ENCODE measurements at regions not wholly inside any gene's neighbourhood (a gene's known extent, or its start where the extent isn't known, plus 50 kb on each side); places are given as distances from the start of the nearest gene placed in this dataset.

DNA sequence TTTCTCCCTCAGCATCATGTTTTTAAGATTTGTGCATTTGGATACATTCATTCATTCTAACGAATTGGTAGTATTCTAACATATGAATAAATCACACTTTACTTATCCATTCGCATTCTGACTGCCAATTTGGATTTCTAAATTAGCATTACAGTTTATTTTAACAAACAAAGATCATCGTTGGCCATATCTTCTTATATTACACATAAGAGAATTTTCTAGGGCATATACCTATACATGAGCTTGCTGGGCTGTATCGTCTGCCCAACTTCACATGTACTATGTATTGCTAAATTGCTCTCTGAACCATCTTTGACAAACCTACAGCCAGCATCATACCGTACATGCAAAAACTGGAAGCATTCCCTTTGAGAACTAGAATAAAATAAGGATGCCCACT lies 265.8 kb upstream of the PPP2R3A start:
- Histone ChIP-seq H3K4me3 (ENCODE audit: low read depth, low read length) (no peak overlapping the region), H3K9me3 (no peaks in the 10 kb centered on the region), H3K36me3 (ENCODE audit: control insufficient read depth, insufficient read depth, low read length) (no peaks in the 10 kb centered on the region), H3K4me1 (no peaks in the 10 kb centered on the region), H3K27me3 (replicated peaks; ENCODE audit: control insufficient read depth, insufficient read depth, low read length) (no peaks in the 10 kb centered on the region)
- ChIA-PET CTCF (no interaction called here), POLR2A (no interaction called here)
- Mint-ChIP-seq H3K4me1 (ENCODE audit: low read depth, unreplicated experiment) (no peaks in the 10 kb centered on the region), H3K27ac (ENCODE audit: unreplicated experiment) (no peak overlapping the region), H3K9me3 (ENCODE audit: unreplicated experiment) (no peaks in the 10 kb centered on the region), H3K4me3 (ENCODE audit: unreplicated experiment) (no peak overlapping the region), H3K27me3 (ENCODE audit: insufficient read depth, unreplicated experiment) (peaks cover 2% of the 10 kb centered on the region), H3K36me3 (ENCODE audit: insufficient read depth, unreplicated experiment) (no peaks in the 10 kb centered on the region)
- no TSS peak for BruUV-seq (replicated peaks)
- intact Hi-C loops (cut with micrococcal nuclease; ENCODE audit: unreplicated experiment): no loop called here
- TF ChIP-seq, protein P1, sequence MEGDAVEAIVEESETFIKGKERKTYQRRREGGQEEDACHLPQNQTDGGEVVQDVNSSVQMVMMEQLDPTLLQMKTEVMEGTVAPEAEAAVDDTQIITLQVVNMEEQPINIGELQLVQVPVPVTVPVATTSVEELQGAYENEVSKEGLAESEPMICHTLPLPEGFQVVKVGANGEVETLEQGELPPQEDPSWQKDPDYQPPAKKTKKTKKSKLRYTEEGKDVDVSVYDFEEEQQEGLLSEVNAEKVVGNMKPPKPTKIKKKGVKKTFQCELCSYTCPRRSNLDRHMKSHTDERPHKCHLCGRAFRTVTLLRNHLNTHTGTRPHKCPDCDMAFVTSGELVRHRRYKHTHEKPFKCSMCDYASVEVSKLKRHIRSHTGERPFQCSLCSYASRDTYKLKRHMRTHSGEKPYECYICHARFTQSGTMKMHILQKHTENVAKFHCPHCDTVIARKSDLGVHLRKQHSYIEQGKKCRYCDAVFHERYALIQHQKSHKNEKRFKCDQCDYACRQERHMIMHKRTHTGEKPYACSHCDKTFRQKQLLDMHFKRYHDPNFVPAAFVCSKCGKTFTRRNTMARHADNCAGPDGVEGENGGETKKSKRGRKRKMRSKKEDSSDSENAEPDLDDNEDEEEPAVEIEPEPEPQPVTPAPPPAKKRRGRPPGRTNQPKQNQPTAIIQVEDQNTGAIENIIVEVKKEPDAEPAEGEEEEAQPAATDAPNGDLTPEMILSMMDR (IDR thresholded peaks at IDR 0.05; ENCODE audit: insufficient read depth in 1 of 2, low read depth in 1 of 2, low read length in 1 of 2, severe bottlenecking in 1 of 2, unreplicated experiment in 1 of 2): no peak
- no peak for DNase-seq

DNA sequence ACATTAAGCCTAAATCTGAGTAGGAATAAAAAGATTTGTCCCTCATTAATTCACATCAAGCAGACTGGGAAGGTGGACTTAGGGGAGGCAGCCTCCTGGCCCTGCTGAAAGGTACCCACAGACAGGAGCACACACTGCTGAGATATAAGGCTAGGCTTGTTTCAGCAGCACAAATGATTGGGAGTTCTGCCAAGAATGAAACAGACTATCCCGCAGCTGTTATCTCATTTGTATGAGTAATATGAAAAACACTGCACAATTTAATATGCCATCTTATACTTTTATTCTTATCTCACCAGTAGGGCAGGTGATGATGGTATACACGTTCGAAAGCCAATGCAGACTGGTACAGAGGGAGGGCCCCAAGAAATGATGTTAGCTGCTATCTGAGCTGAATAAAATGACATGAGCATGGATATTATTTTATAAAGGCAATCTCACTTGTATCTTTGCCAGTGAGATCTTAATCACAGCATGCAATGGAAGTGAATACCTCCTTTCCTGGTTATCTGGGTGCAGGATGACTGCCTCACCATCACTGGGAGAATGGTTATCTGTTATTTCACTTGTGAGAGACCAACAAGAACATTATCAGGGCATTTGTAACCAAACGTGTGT lies 258.7 kb upstream of the PPP2R3A start:
- H3K36me3 Mint-ChIP-seq (ENCODE audit: insufficient read depth, unreplicated experiment): no peaks in the 10 kb centered on the region
- Histone ChIP-seq H3K4me1 (no peaks in the 10 kb centered on the region), H3K4me3 (ENCODE audit: low read depth, low read length) (no peak overlapping the region), H3K36me3 (ENCODE audit: control insufficient read depth, insufficient read depth, low read length) (no peaks in the 10 kb centered on the region), H3K27me3 (replicated peaks; ENCODE audit: control insufficient read depth, insufficient read depth, low read length) (no peaks in the 10 kb centered on the region), H3K9me3 (no peaks in the 10 kb centered on the region)
- no peak overlapping the region for H3K27ac Mint-ChIP-seq (ENCODE audit: unreplicated experiment)
- no TSS peak for BruUV-seq (replicated peaks)
- intact Hi-C loops (cut with micrococcal nuclease; ENCODE audit: unreplicated experiment): no loop called here
- no peak overlapping the region for H3K4me3 Mint-ChIP-seq (ENCODE audit: unreplicated experiment)
- CTCF ChIA-PET: no interaction called here
- TF ChIP-seq, protein P1 (IDR thresholded peaks at IDR 0.05; ENCODE audit: insufficient read depth in 1 of 2, low read depth in 1 of 2, low read length in 1 of 2, severe bottlenecking in 1 of 2, unreplicated experiment in 1 of 2): no peak
- DNase-seq: no peak
- peaks cover 5% of the 10 kb centered on the region for H3K27me3 Mint-ChIP-seq (ENCODE audit: insufficient read depth, unreplicated experiment)
- H3K4me1 Mint-ChIP-seq (ENCODE audit: low read depth, unreplicated experiment): no peaks in the 10 kb centered on the region
- peaks cover 5% of the 10 kb centered on the region for H3K9me3 Mint-ChIP-seq (ENCODE audit: unreplicated experiment)
- POLR2A ChIA-PET: no interaction called here

DNA sequence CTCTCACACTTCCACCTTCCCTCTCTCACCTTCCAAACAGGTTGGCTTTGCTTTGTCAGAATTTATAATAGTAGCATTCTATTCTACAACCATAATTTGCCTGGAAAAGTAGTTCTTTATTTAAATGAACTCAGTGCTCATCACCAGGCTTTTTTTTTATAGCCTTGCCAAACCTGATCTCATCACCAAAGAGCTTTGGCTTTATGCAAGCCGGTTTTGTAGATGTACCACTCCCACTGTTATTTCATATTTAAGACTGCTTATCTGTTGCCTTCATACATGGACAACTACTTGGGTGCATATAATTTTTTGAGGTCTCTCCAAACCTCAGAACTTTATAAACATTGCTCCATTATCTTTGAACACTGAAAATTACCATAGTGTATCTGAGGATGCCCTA lies 246.1 kb upstream of the PPP2R3A start:
- Mint-ChIP-seq H3K4me1 (ENCODE audit: low read depth, unreplicated experiment) (no peaks in the 10 kb centered on the region), H3K27ac (ENCODE audit: unreplicated experiment) (no peak overlapping the region), H3K36me3 (ENCODE audit: insufficient read depth, unreplicated experiment) (no peaks in the 10 kb centered on the region), H3K9me3 (ENCODE audit: unreplicated experiment) (no peaks in the 10 kb centered on the region), H3K27me3 (ENCODE audit: insufficient read depth, unreplicated experiment) (peaks cover 7% of the 10 kb centered on the region), H3K4me3 (ENCODE audit: unreplicated experiment) (no peak overlapping the region)
- Histone ChIP-seq H3K9me3 (no peaks in the 10 kb centered on the region), H3K4me3 (ENCODE audit: low read depth, low read length) (no peak overlapping the region), H3K27me3 (replicated peaks; ENCODE audit: control insufficient read depth, insufficient read depth, low read length) (no peaks in the 10 kb centered on the region), H3K4me1 (no peaks in the 10 kb centered on the region), H3K36me3 (ENCODE audit: control insufficient read depth, insufficient read depth, low read length) (no peaks in the 10 kb centered on the region)
- TF ChIP-seq, protein P1 (IDR thresholded peaks at IDR 0.05; ENCODE audit: insufficient read depth in 1 of 2, low read depth in 1 of 2, low read length in 1 of 2, severe bottlenecking in 1 of 2, unreplicated experiment in 1 of 2): no peak
- DNase-seq: no peak
- CTCF ChIA-PET: no interaction called here
- intact Hi-C loops (cut with micrococcal nuclease; ENCODE audit: unreplicated experiment): no loop called here
- POLR2A ChIA-PET: no interaction called here
- BruUV-seq (replicated peaks): no TSS peak

Measured in Caco-2 (cell line).